ENCODE measurements at regions not wholly inside any gene's neighbourhood (a gene's known extent, or its start where the extent isn't known, plus 50 kb on each side); places are given as distances from the start of the nearest gene placed in this dataset.

DNA sequence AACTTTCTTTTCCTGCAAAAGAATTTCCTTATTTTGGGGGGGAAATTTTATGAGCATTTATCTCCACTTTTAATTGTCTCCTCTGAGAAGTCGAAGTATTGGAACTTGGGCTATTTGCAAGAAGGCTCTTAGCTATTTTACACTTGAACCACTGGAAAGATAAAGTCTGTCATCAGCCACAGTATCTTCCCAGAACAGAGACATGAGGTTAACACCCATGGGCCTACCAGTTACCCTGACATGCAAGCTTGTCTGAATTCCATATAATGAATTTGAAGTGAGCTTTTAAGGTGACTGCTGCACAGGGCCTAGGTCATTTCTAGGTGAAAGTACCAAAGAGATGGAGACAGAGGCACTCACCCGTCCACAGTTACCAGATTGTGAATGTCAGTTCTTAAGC, 193.1 kb downstream of the SIM1 start:
- Histone ChIP-seq H3K27ac (no peak overlapping the region), H3K9me3 (no peaks in the 10 kb centered on the region), H3K4me1 (no peaks in the 10 kb centered on the region), H3K36me3 (no peaks in the 10 kb centered on the region), H3K4me3 (no peak overlapping the region), H3K27me3 (no peaks in the 10 kb centered on the region)
- intact Hi-C loops (cut with DNase I), result no loop called here
- 84 to 91% methylated on average over 2 of the region's 2 CpGs for WGBS, 2 donors
- DNase-seq, result no peak
- TF ChIP-seq EP300 (IDR thresholded peaks at IDR 0.05) (no peak), POLR2AphosphoS5 (IDR thresholded peaks at IDR 0.05) (no peak), POLR2A (IDR thresholded peaks at IDR 0.05) (no peak)
- TF ChIP-seq, protein P1, sequence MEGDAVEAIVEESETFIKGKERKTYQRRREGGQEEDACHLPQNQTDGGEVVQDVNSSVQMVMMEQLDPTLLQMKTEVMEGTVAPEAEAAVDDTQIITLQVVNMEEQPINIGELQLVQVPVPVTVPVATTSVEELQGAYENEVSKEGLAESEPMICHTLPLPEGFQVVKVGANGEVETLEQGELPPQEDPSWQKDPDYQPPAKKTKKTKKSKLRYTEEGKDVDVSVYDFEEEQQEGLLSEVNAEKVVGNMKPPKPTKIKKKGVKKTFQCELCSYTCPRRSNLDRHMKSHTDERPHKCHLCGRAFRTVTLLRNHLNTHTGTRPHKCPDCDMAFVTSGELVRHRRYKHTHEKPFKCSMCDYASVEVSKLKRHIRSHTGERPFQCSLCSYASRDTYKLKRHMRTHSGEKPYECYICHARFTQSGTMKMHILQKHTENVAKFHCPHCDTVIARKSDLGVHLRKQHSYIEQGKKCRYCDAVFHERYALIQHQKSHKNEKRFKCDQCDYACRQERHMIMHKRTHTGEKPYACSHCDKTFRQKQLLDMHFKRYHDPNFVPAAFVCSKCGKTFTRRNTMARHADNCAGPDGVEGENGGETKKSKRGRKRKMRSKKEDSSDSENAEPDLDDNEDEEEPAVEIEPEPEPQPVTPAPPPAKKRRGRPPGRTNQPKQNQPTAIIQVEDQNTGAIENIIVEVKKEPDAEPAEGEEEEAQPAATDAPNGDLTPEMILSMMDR (IDR thresholded peaks at IDR 0.05), result no peak

DNA sequence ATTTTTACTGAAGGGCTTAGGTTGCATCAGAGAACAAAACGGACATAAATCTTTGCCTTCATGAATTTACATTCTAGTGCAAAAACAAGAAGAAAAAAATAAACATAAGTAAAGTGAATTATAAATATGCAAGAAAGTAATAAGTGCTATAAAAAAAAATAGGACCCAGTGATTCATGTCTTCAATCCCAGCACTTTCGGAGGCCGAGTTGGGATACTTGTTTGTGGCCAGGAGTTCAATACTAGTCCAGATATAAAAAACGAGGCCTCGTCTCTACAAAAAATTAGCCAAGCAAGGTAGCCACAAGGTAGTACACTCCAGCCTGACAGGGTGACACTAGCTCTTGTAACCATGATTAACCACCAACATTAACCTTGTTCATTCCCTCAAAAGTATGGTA, 193.5 kb downstream of the SIM1 start:
- TF ChIP-seq EP300 (IDR thresholded peaks at IDR 0.05), result no peak
- no peak for TF ChIP-seq POLR2AphosphoS5 (IDR thresholded peaks at IDR 0.05)
- TF ChIP-seq, protein P1 (IDR thresholded peaks at IDR 0.05), result no peak
- TF ChIP-seq POLR2A (IDR thresholded peaks at IDR 0.05), result no peak

DNA sequence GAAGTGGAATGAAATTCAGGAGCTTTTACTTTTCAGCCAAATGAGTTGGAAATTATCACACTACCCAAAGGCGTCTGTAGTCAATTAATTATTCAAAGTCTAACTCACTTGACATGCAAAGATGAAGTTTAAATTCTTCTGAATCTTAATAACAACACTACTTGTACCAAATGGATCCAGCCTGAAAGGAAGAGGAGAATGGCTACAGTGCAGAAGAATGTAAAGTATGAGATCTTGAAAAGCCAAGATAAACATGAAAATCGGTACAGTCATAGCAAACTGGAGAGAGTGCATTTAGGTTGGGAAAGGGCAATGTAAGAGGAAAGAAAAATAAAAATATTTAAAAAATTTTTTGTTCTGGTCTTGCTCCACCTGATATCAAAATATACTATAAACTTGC, 195.5 kb downstream of the SIM1 start:
- intact Hi-C loops (cut with DNase I), result no loop called here
- DNase-seq, result no peak
- Histone ChIP-seq H3K27me3 (no peaks in the 10 kb centered on the region), H3K4me3 (no peak overlapping the region), H3K27ac (no peak overlapping the region), H3K9me3 (no peaks in the 10 kb centered on the region), H3K4me1 (no peaks in the 10 kb centered on the region), H3K36me3 (no peaks in the 10 kb centered on the region)
- 72% methylated on average over 2 of the region's 2 CpGs for WGBS, 2 donors
- no peak for TF ChIP-seq POLR2A (IDR thresholded peaks at IDR 0.05)
- no peak for TF ChIP-seq POLR2AphosphoS5 (IDR thresholded peaks at IDR 0.05)
- TF ChIP-seq, protein P1 (IDR thresholded peaks at IDR 0.05), result no peak
- no peak for TF ChIP-seq EP300 (IDR thresholded peaks at IDR 0.05)

More for the DNA sequence above, 193.5 kb downstream of the SIM1 start:
- DNase-seq, result no peak
- 89 to 90% methylated on average over 5 of the region's 5 CpGs for WGBS, 2 donors
- Histone ChIP-seq H3K27me3 (no peaks in the 10 kb centered on the region), H3K27ac (no peak overlapping the region), H3K9me3 (no peaks in the 10 kb centered on the region), H3K4me1 (no peaks in the 10 kb centered on the region), H3K36me3 (no peaks in the 10 kb centered on the region), H3K4me3 (no peak overlapping the region)
- intact Hi-C loops (cut with DNase I), result no loop called here

DNA sequence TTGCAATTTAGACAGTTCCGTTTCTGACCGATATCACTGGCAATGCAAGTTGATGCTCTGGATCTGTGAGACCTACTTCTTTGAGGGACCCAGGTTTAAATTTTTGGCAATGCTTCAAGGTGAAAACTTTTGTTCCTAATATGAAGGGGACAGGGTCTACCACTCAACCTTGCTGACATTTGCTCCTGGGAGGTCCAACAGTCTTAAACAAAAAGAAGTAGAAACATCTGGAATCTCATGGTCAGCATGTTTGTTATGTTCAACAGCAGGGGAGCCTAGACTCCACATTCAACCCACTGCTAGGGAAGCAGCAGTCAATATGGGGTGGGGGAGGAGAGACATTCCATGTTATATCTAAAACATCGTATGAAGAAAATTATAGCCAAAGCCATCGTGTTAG, 196.4 kb downstream of the SIM1 start:
- no peak for TF ChIP-seq POLR2A (IDR thresholded peaks at IDR 0.05)
- TF ChIP-seq, protein P1 (IDR thresholded peaks at IDR 0.05), result no peak
- TF ChIP-seq POLR2AphosphoS5 (IDR thresholded peaks at IDR 0.05), result no peak
- no peak for TF ChIP-seq EP300 (IDR thresholded peaks at IDR 0.05)
- WGBS, 2 donors, result 94 to 96% methylated on average over 4 of the region's 4 CpGs
- H3K27ac ChIP-seq, result no peak overlapping the region
- H3K9me3 ChIP-seq, result no peaks in the 10 kb centered on the region
- H3K27me3 ChIP-seq, result no peaks in the 10 kb centered on the region
- no peak for DNase-seq
- H3K36me3 ChIP-seq, result no peaks in the 10 kb centered on the region
- no peaks in the 10 kb centered on the region for H3K4me1 ChIP-seq
- no peak overlapping the region for H3K4me3 ChIP-seq
- intact Hi-C loops (cut with DNase I), result no loop called here

DNA sequence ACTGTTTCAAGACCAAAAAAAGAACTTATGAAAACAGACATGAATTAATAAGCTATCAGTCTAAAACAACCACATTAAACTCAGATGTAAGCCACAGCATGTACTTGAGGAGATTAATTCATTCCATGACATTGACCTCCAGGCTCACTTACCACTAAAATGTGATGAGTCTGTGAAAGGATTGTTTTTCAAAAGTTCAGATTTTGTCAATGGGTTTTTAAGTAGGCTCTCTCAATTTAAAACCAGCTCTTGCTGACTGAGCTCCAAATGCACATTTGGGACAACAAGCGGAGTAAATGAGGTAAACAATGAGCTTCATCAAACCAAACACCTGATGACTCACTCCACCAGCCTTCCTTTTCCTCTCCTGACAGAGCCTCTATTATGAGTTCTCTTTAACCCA, 197.0 kb downstream of the SIM1 start:
- WGBS, 2 donors, result 80 to 89% methylated on average over 1 of the region's 1 CpG
- H3K9me3 ChIP-seq, result no peaks in the 10 kb centered on the region
- intact Hi-C loops (cut with DNase I), result no loop called here
- H3K27ac ChIP-seq, result no peak overlapping the region
- no peak overlapping the region for H3K4me3 ChIP-seq
- TF ChIP-seq EP300 (IDR thresholded peaks at IDR 0.05), result no peak
- no peak for TF ChIP-seq POLR2A (IDR thresholded peaks at IDR 0.05)
- TF ChIP-seq, protein P1 (IDR thresholded peaks at IDR 0.05), result no peak
- no peaks in the 10 kb centered on the region for H3K4me1 ChIP-seq
- no peaks in the 10 kb centered on the region for H3K36me3 ChIP-seq
- no peak for DNase-seq
- H3K27me3 ChIP-seq, result no peaks in the 10 kb centered on the region
